ENCODE measurements at regions not wholly inside any gene's neighbourhood (a gene's known extent, or its start where the extent isn't known, plus 50 kb on each side); places are given as distances from the start of the nearest gene placed in this dataset.
"Not testable (repeated sequence)": the region's sequence is repeated elsewhere in the genome, so short reads cannot be mapped to it uniquely, and the experiment has no call there.

GRCh38 chr2:192952245-192952644 is 757.5 kb upstream of the TMEFF2 start:
- DNase-seq = no peak
- Mint-ChIP-seq H3K4me1 (no peaks in the 10 kb centered on the region), H3K36me3 (no peaks in the 10 kb centered on the region), H3K27ac (no peak overlapping the region), H3K4me3 (no peak overlapping the region), H3K27me3 (no peaks in the 10 kb centered on the region), H3K9me3 (no peaks in the 10 kb centered on the region)
- no peak for ATAC-seq (replicated peaks)

- no peaks in the 10 kb centered on the region for H3K4me1 Mint-ChIP-seq
- H3K4me3 Mint-ChIP-seq = no peak overlapping the region
- H3K36me3 Mint-ChIP-seq = no peaks in the 10 kb centered on the region
- no peaks in the 10 kb centered on the region for H3K9me3 Mint-ChIP-seq
- ATAC-seq (replicated peaks) = no peak
- no peaks in the 10 kb centered on the region for H3K27me3 Mint-ChIP-seq
- DNase-seq = no peak
- no peak overlapping the region for H3K27ac Mint-ChIP-seq
Observed at GRCh38 chr2:192948316-192948715, 753.6 kb upstream of the TMEFF2 start.

- Mint-ChIP-seq H3K4me1 (no peaks in the 10 kb centered on the region), H3K27me3 (no peaks in the 10 kb centered on the region), H3K9me3 (peaks cover 4 to 6% of the 10 kb centered on the region in 2 donors), H3K27ac (no peak overlapping the region), H3K4me3 (no peak overlapping the region), H3K36me3 (no peaks in the 10 kb centered on the region)
- no peak for ATAC-seq (replicated peaks)
- no peak for DNase-seq
Observed at GRCh38 chr2:192947352-192947751, 752.6 kb upstream of the TMEFF2 start.

GRCh38 chr2:192940767-192941166 is 746.0 kb upstream of the TMEFF2 start:
- DNase-seq (no peak), ATAC-seq (replicated peaks) (no peak)
- Mint-ChIP-seq H3K27ac (no peak overlapping the region), H3K36me3 (no peaks in the 10 kb centered on the region), H3K4me1 (no peaks in the 10 kb centered on the region), H3K27me3 (no peaks in the 10 kb centered on the region), H3K9me3 (peaks cover 6 to 7% of the 10 kb centered on the region in 2 donors), H3K4me3 (no peak overlapping the region)

- Mint-ChIP-seq H3K27me3 (no peaks in the 10 kb centered on the region), H3K27ac (no peak overlapping the region), H3K36me3 (no peaks in the 10 kb centered on the region), H3K9me3 (peaks cover 0 to 5% of the 10 kb centered on the region in 2 donors), H3K4me3 (no peak overlapping the region), H3K4me1 (no peaks in the 10 kb centered on the region)
- no peak for DNase-seq
- ATAC-seq (replicated peaks) = no peak
Observed at GRCh38 chr2:192932376-192932775, 737.6 kb upstream of the TMEFF2 start.

GRCh38 chr2:192921631-192922030 is 726.9 kb upstream of the TMEFF2 start:
- H3K9me3 Mint-ChIP-seq; H3K27ac Mint-ChIP-seq; H3K36me3 Mint-ChIP-seq; H3K4me3 Mint-ChIP-seq; ATAC-seq (replicated peaks); H3K4me1 Mint-ChIP-seq; DNase-seq; H3K27me3 Mint-ChIP-seq: not testable (repeated sequence)

GRCh38 chr2:192901446-192901845 is 706.7 kb upstream of the TMEFF2 start:
- no peaks in the 10 kb centered on the region for H3K36me3 Mint-ChIP-seq
- ATAC-seq (replicated peaks) = no peak
- DNase-seq = no peak
- H3K27ac Mint-ChIP-seq = no peak overlapping the region
- H3K9me3 Mint-ChIP-seq = no peaks in the 10 kb centered on the region
- no peaks in the 10 kb centered on the region for H3K27me3 Mint-ChIP-seq
- H3K4me3 Mint-ChIP-seq = no peak overlapping the region
- H3K4me1 Mint-ChIP-seq = no peaks in the 10 kb centered on the region

GRCh38 chr2:192899466-192899865 is 704.7 kb upstream of the TMEFF2 start:
- no peak for DNase-seq
- no peak overlapping the region for H3K27ac Mint-ChIP-seq
- H3K4me3 Mint-ChIP-seq = no peak overlapping the region
- H3K9me3 Mint-ChIP-seq = no peaks in the 10 kb centered on the region
- no peaks in the 10 kb centered on the region for H3K27me3 Mint-ChIP-seq
- no peaks in the 10 kb centered on the region for H3K4me1 Mint-ChIP-seq
- H3K36me3 Mint-ChIP-seq = no peaks in the 10 kb centered on the region
- ATAC-seq (replicated peaks) = no peak

GRCh38 chr2:192893976-192894375 is 699.2 kb upstream of the TMEFF2 start:
- not testable (repeated sequence) for ATAC-seq (replicated peaks); H3K9me3 Mint-ChIP-seq; H3K4me3 Mint-ChIP-seq; H3K4me1 Mint-ChIP-seq; H3K27ac Mint-ChIP-seq; H3K27me3 Mint-ChIP-seq; H3K36me3 Mint-ChIP-seq; DNase-seq

- Mint-ChIP-seq H3K27me3 (no peaks in the 10 kb centered on the region), H3K27ac (no peak overlapping the region), H3K4me1 (no peaks in the 10 kb centered on the region), H3K4me3 (no peak overlapping the region), H3K36me3 (no peaks in the 10 kb centered on the region), H3K9me3 (no peaks in the 10 kb centered on the region)
- DNase-seq (no peak), ATAC-seq (replicated peaks) (no peak)
Observed at GRCh38 chr2:192888109-192888508, 693.4 kb upstream of the TMEFF2 start.

GRCh38 chr2:192887337-192887736 is 692.6 kb upstream of the TMEFF2 start:
- H3K36me3 Mint-ChIP-seq = no peaks in the 10 kb centered on the region

GRCh38 chr2:192886636-192887035 is 691.9 kb upstream of the TMEFF2 start:
- Mint-ChIP-seq H3K9me3 (no peaks in the 10 kb centered on the region), H3K4me3 (no peak overlapping the region), H3K27me3 (no peaks in the 10 kb centered on the region), H3K4me1 (no peaks in the 10 kb centered on the region), H3K27ac (no peak overlapping the region), H3K36me3 (no peaks in the 10 kb centered on the region)
- no peak for ATAC-seq (replicated peaks)
- no peak for DNase-seq

More at GRCh38 chr2:192887337-192887736, 692.6 kb upstream of the TMEFF2 start:
- H3K27me3 Mint-ChIP-seq = no peaks in the 10 kb centered on the region
- no peak for DNase-seq
- H3K4me1 Mint-ChIP-seq = no peaks in the 10 kb centered on the region
- H3K27ac Mint-ChIP-seq = no peak overlapping the region
- no peaks in the 10 kb centered on the region for H3K9me3 Mint-ChIP-seq
- H3K4me3 Mint-ChIP-seq = no peak overlapping the region
- no peak for ATAC-seq (replicated peaks)

GRCh38 chr2:192885569-192886160 is 690.9 kb upstream of the TMEFF2 start:
- no peak for ATAC-seq (replicated peaks)
- Mint-ChIP-seq H3K27me3 (no peaks in the 10 kb centered on the region), H3K4me1 (no peaks in the 10 kb centered on the region), H3K36me3 (no peaks in the 10 kb centered on the region), H3K4me3 (no peak overlapping the region), H3K27ac (no peak overlapping the region), H3K9me3 (no peaks in the 10 kb centered on the region)
- no peak for DNase-seq

GRCh38 chr2:192877159-192877558 is 682.4 kb upstream of the TMEFF2 start:
- no peak for ATAC-seq (replicated peaks)
- no peak for DNase-seq
- no peaks in the 10 kb centered on the region for H3K9me3 Mint-ChIP-seq
- no peak overlapping the region for H3K4me3 Mint-ChIP-seq
- no peaks in the 10 kb centered on the region for H3K4me1 Mint-ChIP-seq
- H3K27me3 Mint-ChIP-seq = no peaks in the 10 kb centered on the region
- H3K36me3 Mint-ChIP-seq = no peaks in the 10 kb centered on the region
- no peak overlapping the region for H3K27ac Mint-ChIP-seq

GRCh38 chr2:192876698-192877097 is 682.0 kb upstream of the TMEFF2 start:
- Mint-ChIP-seq H3K4me3 (no peak overlapping the region), H3K36me3 (no peaks in the 10 kb centered on the region), H3K27me3 (no peaks in the 10 kb centered on the region), H3K9me3 (no peaks in the 10 kb centered on the region), H3K4me1 (no peaks in the 10 kb centered on the region), H3K27ac (no peak overlapping the region)
- no peak for DNase-seq
- ATAC-seq (replicated peaks) = no peak

- Mint-ChIP-seq H3K36me3 (no peaks in the 10 kb centered on the region), H3K4me1 (no peaks in the 10 kb centered on the region), H3K27me3 (no peaks in the 10 kb centered on the region), H3K9me3 (no peaks in the 10 kb centered on the region), H3K4me3 (no peak overlapping the region), H3K27ac (no peak overlapping the region)
- DNase-seq (no peak), ATAC-seq (replicated peaks) (no peak)
Observed at GRCh38 chr2:192854706-192855105, 660.0 kb upstream of the TMEFF2 start.
